ENCODE measurements at regions not wholly inside any gene's neighbourhood (a gene's known extent, or its start where the extent isn't known, plus 50 kb on each side); places are given as distances from the start of the nearest gene placed in this dataset.

DNA sequence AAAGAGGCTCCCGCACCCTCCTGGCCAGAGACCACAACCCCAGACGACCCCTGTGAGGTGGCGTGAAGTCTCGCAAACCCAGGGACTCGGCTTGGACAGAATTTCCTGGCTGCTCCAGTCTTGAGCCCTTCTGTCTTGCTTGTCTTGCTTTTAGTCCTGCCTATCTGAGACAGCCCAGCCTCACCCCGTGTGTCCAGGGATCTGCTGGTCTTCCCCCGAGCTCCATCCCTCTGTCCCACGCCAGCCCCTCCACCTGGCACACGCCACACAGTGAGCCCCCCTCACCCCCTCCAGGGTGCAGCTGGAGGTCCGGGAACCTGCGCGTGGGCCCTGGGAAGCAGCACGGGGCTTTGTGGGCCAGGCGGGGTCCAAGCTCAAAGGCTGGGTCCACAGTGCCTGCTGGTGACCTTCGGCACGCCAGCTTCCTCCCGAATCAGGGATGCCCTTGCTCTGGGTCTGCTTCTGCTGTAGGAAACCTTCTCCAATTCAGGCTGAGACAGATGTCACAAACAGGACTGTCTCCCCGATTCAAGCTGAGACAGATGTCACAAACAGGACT is 97.1 kb downstream of the SIK1 start:
- no peaks in the 10 kb centered on the region for H3K36me3 ChIP-seq
- no peak for DNase-seq (ENCODE audit: low spot score)
- H3K4me3 ChIP-seq: no peak overlapping the region
- no peaks in the 10 kb centered on the region for H3K36me3 Mint-ChIP-seq
- H3K79me2 ChIP-seq (ENCODE audit: low read depth): no peaks in the 10 kb centered on the region
- H4K20me1 ChIP-seq (ENCODE audit: low read depth): no peaks in the 10 kb centered on the region
- peaks cover 57% of the 10 kb centered on the region for H3K4me1 Mint-ChIP-seq
- TF ChIP-seq EZH2phosphoT487 (IDR thresholded peaks at IDR 0.05) (no peak), EZH2 (IDR thresholded peaks at IDR 0.05) (no peak)
- TF ChIP-seq, protein P1, sequence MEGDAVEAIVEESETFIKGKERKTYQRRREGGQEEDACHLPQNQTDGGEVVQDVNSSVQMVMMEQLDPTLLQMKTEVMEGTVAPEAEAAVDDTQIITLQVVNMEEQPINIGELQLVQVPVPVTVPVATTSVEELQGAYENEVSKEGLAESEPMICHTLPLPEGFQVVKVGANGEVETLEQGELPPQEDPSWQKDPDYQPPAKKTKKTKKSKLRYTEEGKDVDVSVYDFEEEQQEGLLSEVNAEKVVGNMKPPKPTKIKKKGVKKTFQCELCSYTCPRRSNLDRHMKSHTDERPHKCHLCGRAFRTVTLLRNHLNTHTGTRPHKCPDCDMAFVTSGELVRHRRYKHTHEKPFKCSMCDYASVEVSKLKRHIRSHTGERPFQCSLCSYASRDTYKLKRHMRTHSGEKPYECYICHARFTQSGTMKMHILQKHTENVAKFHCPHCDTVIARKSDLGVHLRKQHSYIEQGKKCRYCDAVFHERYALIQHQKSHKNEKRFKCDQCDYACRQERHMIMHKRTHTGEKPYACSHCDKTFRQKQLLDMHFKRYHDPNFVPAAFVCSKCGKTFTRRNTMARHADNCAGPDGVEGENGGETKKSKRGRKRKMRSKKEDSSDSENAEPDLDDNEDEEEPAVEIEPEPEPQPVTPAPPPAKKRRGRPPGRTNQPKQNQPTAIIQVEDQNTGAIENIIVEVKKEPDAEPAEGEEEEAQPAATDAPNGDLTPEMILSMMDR (IDR thresholded peaks at IDR 0.05): no peak
- peaks cover 11% of the 10 kb centered on the region for H3K4me1 ChIP-seq
- H3K27me3 Mint-ChIP-seq (ENCODE audit: insufficient read depth, low read depth): peaks cover 16% of the 10 kb centered on the region
- H2AFZ ChIP-seq (replicated peaks): no peak overlapping the region
- H3K4me2 ChIP-seq: no peak overlapping the region
- no peaks in the 10 kb centered on the region for H3K9me3 ChIP-seq (ENCODE audit: low read depth)
- no peaks in the 10 kb centered on the region for H3F3A ChIP-seq (ENCODE audit: low read depth)
- H3K9me3 Mint-ChIP-seq: peaks cover 3% of the 10 kb centered on the region
- no peak overlapping the region for H3K27ac ChIP-seq
- no peak overlapping the region for H3K9ac ChIP-seq
- peak overlapping the region; percentile 21 for H3K27ac Mint-ChIP-seq
- no peak overlapping the region for H3K4me3 Mint-ChIP-seq
- H3K27me3 ChIP-seq: no peaks in the 10 kb centered on the region

GRCh38 chr21:43328958-43329691 is 97.8 kb downstream of the SIK1 start:
- no peak overlapping the region for H3K9ac ChIP-seq
- H3K4me1 ChIP-seq: peaks cover 11% of the 10 kb centered on the region
- H3K9me3 ChIP-seq (ENCODE audit: low read depth): no peaks in the 10 kb centered on the region
- H3K9me3 Mint-ChIP-seq: no peaks in the 10 kb centered on the region
- H3F3A ChIP-seq (ENCODE audit: low read depth): no peaks in the 10 kb centered on the region
- DNase-seq (ENCODE audit: low spot score): no peak
- TF ChIP-seq EZH2 (IDR thresholded peaks at IDR 0.05) (no peak), EZH2phosphoT487 (IDR thresholded peaks at IDR 0.05) (no peak)
- TF ChIP-seq, protein P1 (IDR thresholded peaks at IDR 0.05): no peak
- no peaks in the 10 kb centered on the region for H3K36me3 ChIP-seq
- H3K27ac Mint-ChIP-seq: no peak overlapping the region
- no peak overlapping the region for H3K4me3 ChIP-seq
- no peak overlapping the region for H3K4me2 ChIP-seq
- no peak overlapping the region for H2AFZ ChIP-seq (replicated peaks)
- no peaks in the 10 kb centered on the region for H3K27me3 ChIP-seq
- no peaks in the 10 kb centered on the region for H3K36me3 Mint-ChIP-seq
- peaks cover 54% of the 10 kb centered on the region for H3K4me1 Mint-ChIP-seq
- H3K79me2 ChIP-seq (ENCODE audit: low read depth): no peaks in the 10 kb centered on the region
- H3K27me3 Mint-ChIP-seq (ENCODE audit: insufficient read depth, low read depth): peaks cover 12% of the 10 kb centered on the region
- H4K20me1 ChIP-seq (ENCODE audit: low read depth): no peaks in the 10 kb centered on the region
- H3K4me3 Mint-ChIP-seq: no peak overlapping the region
- no peak overlapping the region for H3K27ac ChIP-seq

- Mint-ChIP-seq H3K27me3 (ENCODE audit: insufficient read depth, low read depth) (peaks cover 12% of the 10 kb centered on the region), H3K4me1 (peaks cover 51% of the 10 kb centered on the region), H3K36me3 (no peaks in the 10 kb centered on the region), H3K4me3 (no peak overlapping the region), H3K27ac (peak overlapping the region; percentile 91), H3K9me3 (no peaks in the 10 kb centered on the region)
- H3K27me3 ChIP-seq: no peaks in the 10 kb centered on the region
- peaks cover 6% of the 10 kb centered on the region for H3K4me1 ChIP-seq
- DNase-seq (ENCODE audit: low spot score): no peak
- H2AFZ ChIP-seq (replicated peaks): no peak overlapping the region
- H4K20me1 ChIP-seq (ENCODE audit: low read depth): no peaks in the 10 kb centered on the region
- no peaks in the 10 kb centered on the region for H3F3A ChIP-seq (ENCODE audit: low read depth)
- H3K36me3 ChIP-seq: no peaks in the 10 kb centered on the region
- H3K4me2 ChIP-seq: no peak overlapping the region
- H3K27ac ChIP-seq: no peak overlapping the region
- TF ChIP-seq EZH2phosphoT487 (IDR thresholded peaks at IDR 0.05) (no peak), EZH2 (IDR thresholded peaks at IDR 0.05) (no peak)
- TF ChIP-seq, protein P1 (IDR thresholded peaks at IDR 0.05): no peak
- H3K79me2 ChIP-seq (ENCODE audit: low read depth): no peaks in the 10 kb centered on the region
- H3K4me3 ChIP-seq: no peak overlapping the region
- H3K9ac ChIP-seq: no peak overlapping the region
- no peaks in the 10 kb centered on the region for H3K9me3 ChIP-seq (ENCODE audit: low read depth)
Measured at GRCh38 chr21:43328185-43328957, 98.6 kb downstream of the SIK1 start.
